ENCODE measurements at regions not wholly inside any gene's neighbourhood (a gene's known extent, or its start where the extent isn't known, plus 50 kb on each side); places are given as distances from the start of the nearest gene placed in this dataset.

DNA sequence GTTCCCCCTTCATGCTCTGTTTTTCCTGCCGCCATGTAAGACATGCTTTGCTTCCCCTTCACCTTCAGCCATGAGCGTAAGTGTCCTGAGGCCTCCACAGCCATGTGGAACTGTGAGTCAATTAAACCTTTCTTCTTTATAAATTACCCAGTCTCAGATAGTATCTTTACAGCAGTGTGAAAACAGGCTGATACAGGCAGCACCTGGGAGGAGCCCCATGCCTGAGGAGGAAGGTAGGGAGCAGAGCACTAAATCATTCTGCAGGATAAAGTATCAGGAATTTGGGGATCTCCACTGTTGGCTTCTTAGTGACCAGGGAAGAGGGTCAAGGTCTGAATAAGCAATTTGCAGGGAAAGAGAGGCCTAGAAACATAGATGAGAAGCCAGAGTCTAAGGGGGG lies 78.0 kb downstream of the KCNF1 start:
- Histone ChIP-seq H3K27ac (ENCODE audit: insufficient read depth, low read depth, low read length) (no peak overlapping the region), H3K9me1 (replicated peaks; ENCODE audit: control insufficient read depth, extremely low read depth, insufficient read depth, low read length) (no peaks in the 10 kb centered on the region), H3K9me3 (replicated peaks; ENCODE audit: control insufficient read depth, insufficient read depth, low read length) (no peaks in the 10 kb centered on the region), H4K20me1 (replicated peaks; ENCODE audit: control insufficient read depth, extremely low read depth, insufficient read depth, low read length) (no peaks in the 10 kb centered on the region), H3K4me3 (replicated peaks in 1 of 3; ENCODE audit: insufficient read depth in 1 of 3, low read depth in 1 of 3, low read length in 3 of 3) (no peak overlapping the region), H3K79me2 (ENCODE audit: control insufficient read depth, insufficient read depth, low read length) (no peaks in the 10 kb centered on the region), H3K9ac (replicated peaks; ENCODE audit: extremely low read depth, insufficient read depth, low read length) (no peak overlapping the region), H3K27me3 (ENCODE audit: control insufficient read depth in 2 of 2, insufficient read depth in 2 of 2, low read length in 2 of 2) (peaks cover 0 to 2% of the 10 kb centered on the region in 2 experiments), H3K4me2 (ENCODE audit: insufficient read depth, low read length) (no peak overlapping the region), H3K36me3 (ENCODE audit: control insufficient read depth in 2 of 2, extremely low read depth in 1 of 2, insufficient read depth in 2 of 2, low read length in 2 of 2) (no peaks in the 10 kb centered on the region), H3K4me1 (ENCODE audit: control insufficient read depth, extremely low read depth, insufficient read depth, low read length) (no peaks in the 10 kb centered on the region), H2AFZ (ENCODE audit: low read depth, low read length) (no peak overlapping the region)
- no peak for FAIRE-seq
- TF ChIP-seq FOS (IDR thresholded peaks at IDR 0.05; ENCODE audit: borderline replicate concordance, insufficient read depth, low read length), result no peak
- no TSS peak for BruUV-seq (replicated peaks)
- dilution Hi-C loops (cut with MboI; ENCODE audit: extremely low pct_ligation_motif_present, low sequenced_read_pairs) (no loop called here), intact Hi-C loops (cut with micrococcal nuclease) (no loop called here)
- DNase-seq (ENCODE audit: low read depth, low spot score), result no peak
- ChIA-PET CTCF (no interaction called here), POLR2A (no interaction called here)

DNA sequence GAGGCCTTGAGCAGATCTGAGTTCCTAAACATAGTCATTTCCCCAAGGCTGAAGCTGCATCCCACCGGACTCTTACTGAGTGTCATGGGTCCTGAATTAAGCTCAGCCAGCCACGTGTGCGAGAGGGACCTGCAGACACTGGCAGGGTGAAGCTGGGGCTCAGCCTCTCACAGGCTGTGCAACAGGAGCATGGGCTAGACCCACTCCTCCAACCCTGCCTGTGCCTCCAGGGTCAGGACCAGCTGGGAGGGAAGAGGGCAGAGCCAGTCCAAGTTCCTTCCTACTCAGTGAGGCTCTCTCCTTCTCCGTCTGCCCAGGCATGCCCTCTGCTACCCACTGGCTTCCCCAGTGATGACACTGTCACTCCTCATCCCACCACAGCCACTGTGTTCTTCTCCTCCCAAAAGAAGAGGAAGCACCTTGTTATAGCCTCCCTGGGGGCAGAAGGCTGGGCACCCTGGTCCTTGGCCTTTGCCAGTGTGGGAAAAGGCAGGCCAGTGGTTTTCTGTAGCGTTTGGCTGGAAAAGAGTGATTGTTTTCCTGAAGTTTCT lies 78.9 kb downstream of the KCNF1 start:
- TF ChIP-seq, protein P1, sequence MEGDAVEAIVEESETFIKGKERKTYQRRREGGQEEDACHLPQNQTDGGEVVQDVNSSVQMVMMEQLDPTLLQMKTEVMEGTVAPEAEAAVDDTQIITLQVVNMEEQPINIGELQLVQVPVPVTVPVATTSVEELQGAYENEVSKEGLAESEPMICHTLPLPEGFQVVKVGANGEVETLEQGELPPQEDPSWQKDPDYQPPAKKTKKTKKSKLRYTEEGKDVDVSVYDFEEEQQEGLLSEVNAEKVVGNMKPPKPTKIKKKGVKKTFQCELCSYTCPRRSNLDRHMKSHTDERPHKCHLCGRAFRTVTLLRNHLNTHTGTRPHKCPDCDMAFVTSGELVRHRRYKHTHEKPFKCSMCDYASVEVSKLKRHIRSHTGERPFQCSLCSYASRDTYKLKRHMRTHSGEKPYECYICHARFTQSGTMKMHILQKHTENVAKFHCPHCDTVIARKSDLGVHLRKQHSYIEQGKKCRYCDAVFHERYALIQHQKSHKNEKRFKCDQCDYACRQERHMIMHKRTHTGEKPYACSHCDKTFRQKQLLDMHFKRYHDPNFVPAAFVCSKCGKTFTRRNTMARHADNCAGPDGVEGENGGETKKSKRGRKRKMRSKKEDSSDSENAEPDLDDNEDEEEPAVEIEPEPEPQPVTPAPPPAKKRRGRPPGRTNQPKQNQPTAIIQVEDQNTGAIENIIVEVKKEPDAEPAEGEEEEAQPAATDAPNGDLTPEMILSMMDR (IDR thresholded peaks at IDR 0.05; ENCODE audit: extremely low read depth in 1 of 2, insufficient read depth in 1 of 2, low read depth in 1 of 2, low read length in 2 of 2), result no peak
- TF ChIP-seq JUN (IDR thresholded peaks at IDR 0.05; ENCODE audit: borderline replicate concordance, insufficient read depth, insufficient read length, low read depth) (no peak), FOS (IDR thresholded peaks at IDR 0.05; ENCODE audit: borderline replicate concordance, insufficient read depth, low read length) (no peak), POLR2A (IDR thresholded peaks at IDR 0.05; ENCODE audit: low read depth, low read length) (no peak), EZH2 (IDR thresholded peaks at IDR 0.05; ENCODE audit: borderline replicate concordance, low read depth, low read length, severe bottlenecking) (no peak), MYC (IDR thresholded peaks at IDR 0.05; ENCODE audit: low read depth, low read length) (no peak), POLR2AphosphoS5 (IDR thresholded peaks at IDR 0.05; ENCODE audit: insufficient read depth, low read depth, low read length) (no peak), GATA2 (IDR thresholded peaks at IDR 0.05; ENCODE audit: insufficient read depth, insufficient read length, low read depth, low read length) (no peak)
- TF ChIP-seq, protein P2, sequence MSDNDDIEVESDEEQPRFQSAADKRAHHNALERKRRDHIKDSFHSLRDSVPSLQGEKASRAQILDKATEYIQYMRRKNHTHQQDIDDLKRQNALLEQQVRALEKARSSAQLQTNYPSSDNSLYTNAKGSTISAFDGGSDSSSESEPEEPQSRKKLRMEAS (IDR thresholded peaks at IDR 0.05; ENCODE audit: insufficient read depth, insufficient read length), result no peak
- no peaks in the 10 kb centered on the region for H3K79me2 ChIP-seq (ENCODE audit: control insufficient read depth, insufficient read depth, low read length)
- H4K20me1 ChIP-seq (replicated peaks; ENCODE audit: control insufficient read depth, extremely low read depth, insufficient read depth, low read length), result no peaks in the 10 kb centered on the region
- BruUV-seq (replicated peaks), result no TSS peak
- intact Hi-C loops (cut with micrococcal nuclease), result no loop called here
- H2AFZ ChIP-seq (ENCODE audit: low read depth, low read length), result no peak overlapping the region
- FAIRE-seq (no peak), DNase-seq (ENCODE audit: low read depth, low spot score) (no peak)
- H3K27ac ChIP-seq (ENCODE audit: insufficient read depth, low read depth, low read length), result no peak overlapping the region
- no peaks in the 10 kb centered on the region for H3K9me1 ChIP-seq (replicated peaks; ENCODE audit: control insufficient read depth, extremely low read depth, insufficient read depth, low read length)
- CTCF ChIA-PET, result interaction anchor here (1.4 kb wide), 1 partner anchor 158 kb away, joined by 6 read pairs; no protein-coding TSS in a partner anchor
- no peaks in the 10 kb centered on the region for H3K4me1 ChIP-seq (ENCODE audit: control insufficient read depth, extremely low read depth, insufficient read depth, low read length)
- peaks cover 0 to 2% of the 10 kb centered on the region in 2 experiments for H3K27me3 ChIP-seq (ENCODE audit: control insufficient read depth in 2 of 2, insufficient read depth in 2 of 2, low read length in 2 of 2)
- no peaks in the 10 kb centered on the region for H3K36me3 ChIP-seq (ENCODE audit: control insufficient read depth in 2 of 2, extremely low read depth in 1 of 2, insufficient read depth in 2 of 2, low read length in 2 of 2)
- H3K9me3 ChIP-seq (replicated peaks; ENCODE audit: control insufficient read depth, insufficient read depth, low read length), result no peaks in the 10 kb centered on the region
- dilution Hi-C loops (cut with MboI; ENCODE audit: extremely low pct_ligation_motif_present, low sequenced_read_pairs), result no loop called here
- H3K9ac ChIP-seq (replicated peaks; ENCODE audit: extremely low read depth, insufficient read depth, low read length), result no peak overlapping the region
- POLR2A ChIA-PET, result no interaction called here
- H3K4me3 ChIP-seq (replicated peaks in 1 of 3; ENCODE audit: insufficient read depth in 1 of 3, low read depth in 1 of 3, low read length in 3 of 3), result no peak overlapping the region
- H3K4me2 ChIP-seq (ENCODE audit: insufficient read depth, low read length), result no peak overlapping the region
